SK-N-SH treated with all-trans-retinoic acid at 6 μM for 48 hours (cell line): ENCODE measurements at regions not wholly inside any gene's neighbourhood (a gene's known extent, or its start where the extent isn't known, plus 50 kb on each side); places are given as distances from the start of the nearest gene placed in this dataset.

Experiments
- BACH2 ChIP-seq: fragments of 250-450 bp; sonication (Bioruptor Pico); IDR thresholded peaks from 2 replicates; pipeline ENCODE4 v1.9.0; 2021; ENCODE audit warnings: mild to moderate bottlenecking, borderline replicate concordance
- CSRNP3 ChIP-seq: fragments of 250-450 bp; sonication (Bioruptor Pico); IDR thresholded peaks from 2 replicates; pipeline ENCODE4 v1.5.1; 2021; ENCODE audit warnings: mild to moderate bottlenecking, moderate library complexity
- ESRRG ChIP-seq: fragments of 250-450 bp; sonication (Bioruptor Pico); IDR thresholded peaks from 2 replicates; pipeline ENCODE4 v1.6.1; 2021; ENCODE audit warnings: mild to moderate bottlenecking
- GLIS3 ChIP-seq: fragments of 250-450 bp; sonication (Bioruptor Pico); IDR thresholded peaks from 2 replicates; pipeline ENCODE4 v1.5.0; 2020; ENCODE audit warnings: mild to moderate bottlenecking, moderate library complexity
- ISL1 ChIP-seq: fragments of 250-450 bp; sonication (Bioruptor Pico); IDR thresholded peaks from 2 replicates; pipeline ENCODE4 v2.1.2; 2022; ENCODE audit warnings: mild to moderate bottlenecking, moderate library complexity
- PPARA ChIP-seq: fragments of 250-450 bp; sonication (Bioruptor Pico); IDR thresholded peaks from 2 replicates; pipeline ENCODE4 v1.5.0; 2020; ENCODE audit warnings: mild to moderate bottlenecking, borderline replicate concordance
- RARB ChIP-seq: fragments of 250-450 bp; sonication (Bioruptor Pico); IDR thresholded peaks from 2 replicates; pipeline ENCODE4 v1.8.0; 2021; ENCODE audit warnings: mild to moderate bottlenecking, moderate library complexity
- SNAI2 ChIP-seq: fragments of 250-450 bp; sonication (Bioruptor Pico); IDR thresholded peaks from 2 replicates; pipeline ENCODE4 v1.5.0; 2020; ENCODE audit warnings: mild to moderate bottlenecking, moderate library complexity
- TCF4 ChIP-seq: fragments of 250-450 bp; sonication (Bioruptor Pico); IDR thresholded peaks from 2 replicates; pipeline ENCODE4 v1.8.0; 2021; ENCODE audit warnings: mild to moderate bottlenecking, moderate library complexity, borderline replicate concordance
- ZFP30 ChIP-seq: fragments of 450-650 bp; formaldehyde crosslinking; IDR thresholded peaks from 2 replicates; pipeline ENCODE4 v1.5.0; 2022; ENCODE audit warnings: mild to moderate bottlenecking, moderate library complexity
- ZNF565 ChIP-seq: fragments of 450-650 bp; formaldehyde crosslinking; conservative IDR thresholded peaks from 2 replicates; pipeline ENCODE4 v1.5.0; 2020; ENCODE audit warnings: low read depth, mild to moderate bottlenecking, moderate library complexity
- TF ChIP-seq, protein P1 (sequence below): fragments of 250-450 bp; sonication (Bioruptor Pico); IDR thresholded peaks from 2 replicates; pipeline ENCODE4 v1.8.0; 2020; ENCODE audit warnings: mild to moderate bottlenecking, moderate library complexity, borderline replicate concordance

DNA sequence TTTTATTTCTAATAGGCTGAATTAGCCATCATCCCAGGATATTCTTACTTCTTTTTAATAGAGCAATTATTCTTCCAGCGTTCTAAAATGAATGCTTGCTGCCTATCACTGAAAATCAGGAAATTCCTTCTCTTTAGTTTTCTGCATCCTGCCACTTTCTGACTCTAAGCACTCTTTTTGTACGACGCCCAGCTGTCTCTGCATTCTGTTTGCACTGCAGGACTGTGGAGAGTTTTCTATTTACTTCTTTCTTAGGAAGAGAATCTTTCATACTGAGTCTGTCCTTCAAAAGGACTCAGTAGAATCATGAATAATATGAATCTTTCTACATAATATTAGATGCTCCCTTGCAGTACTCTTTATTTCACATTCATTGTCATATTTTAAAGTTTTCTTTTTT, 360.4 kb upstream of the DSEL start:
- TF ChIP-seq TCF4 (CRISPR knock-in tag) (no peak), ZFP30 (no peak), BACH2 (CRISPR knock-in tag) (no peak), SNAI2 (CRISPR knock-in tag) (no peak), CSRNP3 (CRISPR knock-in tag) (no peak), ESRRG (CRISPR knock-in tag) (no peak), PPARA (CRISPR knock-in tag) (no peak), RARB (CRISPR knock-in tag) (no peak), ISL1 (CRISPR knock-in tag) (no peak), GLIS3 (CRISPR knock-in tag) (no peak), ZNF565 (CRISPR knock-in tag) (no peak)
- TF ChIP-seq, protein P1, sequence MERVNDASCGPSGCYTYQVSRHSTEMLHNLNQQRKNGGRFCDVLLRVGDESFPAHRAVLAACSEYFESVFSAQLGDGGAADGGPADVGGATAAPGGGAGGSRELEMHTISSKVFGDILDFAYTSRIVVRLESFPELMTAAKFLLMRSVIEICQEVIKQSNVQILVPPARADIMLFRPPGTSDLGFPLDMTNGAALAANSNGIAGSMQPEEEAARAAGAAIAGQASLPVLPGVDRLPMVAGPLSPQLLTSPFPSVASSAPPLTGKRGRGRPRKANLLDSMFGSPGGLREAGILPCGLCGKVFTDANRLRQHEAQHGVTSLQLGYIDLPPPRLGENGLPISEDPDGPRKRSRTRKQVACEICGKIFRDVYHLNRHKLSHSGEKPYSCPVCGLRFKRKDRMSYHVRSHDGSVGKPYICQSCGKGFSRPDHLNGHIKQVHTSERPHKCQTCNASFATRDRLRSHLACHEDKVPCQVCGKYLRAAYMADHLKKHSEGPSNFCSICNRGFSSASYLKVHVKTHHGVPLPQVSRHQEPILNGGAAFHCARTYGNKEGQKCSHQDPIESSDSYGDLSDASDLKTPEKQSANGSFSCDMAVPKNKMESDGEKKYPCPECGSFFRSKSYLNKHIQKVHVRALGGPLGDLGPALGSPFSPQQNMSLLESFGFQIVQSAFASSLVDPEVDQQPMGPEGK = no peak
